GM18870 (cell line): ENCODE measurements at regions not wholly inside any gene's neighbourhood (a gene's known extent, or its start where the extent isn't known, plus 50 kb on each side); places are given as distances from the start of the nearest gene placed in this dataset.
"Not testable (repeated sequence)": the region's sequence is repeated elsewhere in the genome, so short reads cannot be mapped to it uniquely, and the experiment has no call there.

ENCODE experiments used
- ATAC-seq: cut with Tn5 transposase; IDR thresholded peaks from one replicate; pipeline ENCODE4 v1.9.1; 2021; ENCODE audit warnings: moderate library complexity; ENCODE audit not compliant: unreplicated experiment

DNA sequence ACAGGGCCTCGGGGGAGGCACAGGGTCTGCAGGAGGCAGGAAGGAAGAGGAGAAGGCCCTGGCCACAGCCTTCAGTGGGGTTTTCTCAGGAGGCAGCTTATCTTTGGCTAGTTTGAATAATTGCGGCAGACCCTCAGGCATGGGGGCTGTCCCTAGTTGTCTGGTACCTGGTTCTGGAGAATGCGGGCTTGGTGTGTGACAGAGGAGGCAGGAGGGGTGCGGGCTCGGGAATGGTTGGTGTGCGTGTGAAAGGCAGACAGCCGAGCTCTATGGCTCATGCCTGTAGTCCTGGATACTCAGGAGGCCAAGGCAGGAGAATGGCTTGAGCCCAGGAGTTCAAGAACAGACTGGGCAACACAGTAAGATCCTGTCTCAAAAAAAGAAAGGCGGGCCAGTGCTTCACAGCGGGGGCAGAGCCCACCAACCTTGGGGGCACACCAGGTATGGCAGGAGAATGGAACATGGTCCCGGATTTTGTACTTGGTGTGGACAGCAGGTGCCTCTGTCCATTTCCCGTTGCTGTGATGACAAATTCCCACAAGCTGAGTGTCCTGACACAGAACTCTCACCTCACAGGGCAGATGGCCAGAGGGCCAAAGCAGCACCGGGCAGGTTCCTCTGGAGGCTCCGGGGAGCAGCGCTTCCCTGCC lies 640.6 kb downstream of the TBC1D22A start:
- no peak for ATAC-seq

DNA sequence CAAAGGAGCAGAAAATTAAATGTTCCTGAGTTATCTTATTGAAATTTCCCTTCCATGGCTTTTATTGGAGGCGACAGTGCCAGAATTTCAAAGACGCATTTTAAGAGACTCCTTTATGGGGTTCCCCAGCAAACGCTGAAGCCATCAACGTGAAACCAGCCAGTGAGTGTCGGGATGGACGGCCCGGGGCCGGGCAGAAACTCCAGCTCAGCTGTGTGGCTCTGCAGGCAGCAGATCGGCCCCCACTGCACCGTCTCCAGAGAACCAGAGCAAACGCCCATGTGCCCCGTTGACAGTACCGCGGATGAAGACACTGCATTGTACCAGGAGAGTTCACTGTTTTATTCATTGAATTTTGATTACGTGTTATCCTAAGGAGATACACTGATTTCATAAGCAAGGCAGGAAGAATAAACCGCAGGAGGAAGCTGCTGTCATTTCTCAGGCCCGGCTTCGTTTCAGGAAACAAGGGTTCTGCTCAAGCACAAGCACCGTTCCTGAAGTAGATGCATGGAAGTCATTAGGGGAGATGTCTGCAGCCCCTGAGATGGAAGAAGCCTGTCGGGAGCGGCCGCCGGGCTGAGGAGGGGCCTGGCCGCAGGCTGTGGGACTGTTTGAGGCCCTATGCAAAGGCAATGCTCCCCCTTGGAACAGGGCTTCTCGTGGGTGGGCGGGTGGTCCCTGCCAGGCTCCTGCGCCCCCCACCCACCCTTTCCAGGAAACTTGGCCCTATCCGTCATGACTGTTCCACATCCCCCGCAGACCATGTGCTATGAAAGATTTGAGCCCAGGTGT lies 639.7 kb downstream of the TBC1D22A start:
- ATAC-seq: no peak

DNA sequence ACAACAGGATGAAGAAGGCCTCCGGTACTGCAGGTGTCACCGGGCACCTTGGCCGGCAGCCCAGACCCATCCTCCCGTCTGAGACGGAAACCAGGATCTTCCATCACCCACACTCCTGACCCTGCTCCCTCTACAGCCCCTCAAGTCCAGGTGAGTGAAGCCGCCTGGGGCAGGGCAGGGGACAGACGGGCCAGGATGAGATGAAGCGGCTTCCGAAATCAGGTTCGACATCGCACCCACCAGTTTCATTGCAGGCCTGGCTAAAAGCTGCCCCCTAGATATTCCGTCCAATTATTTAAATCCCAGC lies 639.1 kb downstream of the TBC1D22A start:
- no peak for ATAC-seq

DNA sequence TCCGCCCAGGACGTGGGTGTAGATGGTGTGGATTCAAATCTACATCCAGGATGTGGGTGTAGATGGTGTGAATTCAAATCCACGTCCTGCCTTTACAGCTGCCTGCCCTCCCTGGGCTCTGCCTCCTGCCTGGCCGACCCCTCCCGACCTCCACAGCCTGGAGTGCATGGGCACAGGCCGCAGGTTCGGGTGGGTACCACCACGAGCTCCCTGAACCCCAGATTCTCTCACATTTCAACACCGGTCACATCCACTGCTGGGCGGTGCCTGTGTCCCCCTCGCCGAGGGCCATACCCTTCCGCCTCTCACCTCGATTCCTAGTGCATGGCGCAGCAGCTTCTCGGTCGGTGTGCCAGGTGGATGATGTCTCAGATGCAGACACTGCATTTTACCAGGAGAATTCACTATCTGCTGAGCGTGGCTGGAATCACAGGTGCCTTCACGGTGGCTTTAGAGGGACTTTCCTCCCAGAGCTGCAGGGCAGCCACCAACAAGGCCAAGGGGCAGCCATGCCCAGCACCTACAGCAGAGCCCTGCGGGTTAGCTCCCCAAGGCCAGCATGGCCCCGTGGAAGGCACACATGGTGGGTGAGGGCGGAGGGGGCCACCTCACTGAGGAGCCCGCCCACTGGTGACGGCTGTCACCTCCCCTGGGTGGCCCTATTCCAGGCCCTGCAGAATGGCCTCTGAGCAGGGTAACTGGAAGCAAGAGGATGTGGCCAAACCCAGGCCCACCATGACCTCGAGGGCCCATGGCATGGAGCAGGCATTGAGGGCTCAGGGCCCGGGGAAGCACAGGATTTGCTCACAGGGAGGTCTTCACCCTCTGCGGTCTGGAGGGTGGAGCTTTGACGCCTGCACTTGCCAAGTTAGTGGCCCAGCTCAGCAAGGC lies 638.5 kb downstream of the TBC1D22A start:
- ATAC-seq: no peak

DNA sequence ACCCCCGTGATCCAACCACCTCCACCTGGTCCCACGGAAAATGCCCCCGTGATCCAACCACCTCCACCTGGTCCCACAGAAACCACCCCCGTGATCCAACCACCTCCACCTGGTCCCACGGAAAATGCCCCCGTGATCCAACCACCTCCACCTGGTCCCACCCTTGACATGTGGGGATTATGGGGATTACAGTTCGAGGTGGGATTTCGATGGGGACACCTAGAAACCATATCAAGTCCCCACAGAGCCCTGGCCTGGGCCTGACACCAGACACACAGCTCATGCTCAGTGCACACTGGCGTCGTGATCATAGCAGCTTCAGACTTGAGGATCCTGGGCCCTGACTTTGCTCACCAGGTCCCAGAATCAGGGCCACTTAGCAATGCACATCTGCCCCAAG lies 637.7 kb downstream of the TBC1D22A start:
- ATAC-seq: not testable (repeated sequence)

DNA sequence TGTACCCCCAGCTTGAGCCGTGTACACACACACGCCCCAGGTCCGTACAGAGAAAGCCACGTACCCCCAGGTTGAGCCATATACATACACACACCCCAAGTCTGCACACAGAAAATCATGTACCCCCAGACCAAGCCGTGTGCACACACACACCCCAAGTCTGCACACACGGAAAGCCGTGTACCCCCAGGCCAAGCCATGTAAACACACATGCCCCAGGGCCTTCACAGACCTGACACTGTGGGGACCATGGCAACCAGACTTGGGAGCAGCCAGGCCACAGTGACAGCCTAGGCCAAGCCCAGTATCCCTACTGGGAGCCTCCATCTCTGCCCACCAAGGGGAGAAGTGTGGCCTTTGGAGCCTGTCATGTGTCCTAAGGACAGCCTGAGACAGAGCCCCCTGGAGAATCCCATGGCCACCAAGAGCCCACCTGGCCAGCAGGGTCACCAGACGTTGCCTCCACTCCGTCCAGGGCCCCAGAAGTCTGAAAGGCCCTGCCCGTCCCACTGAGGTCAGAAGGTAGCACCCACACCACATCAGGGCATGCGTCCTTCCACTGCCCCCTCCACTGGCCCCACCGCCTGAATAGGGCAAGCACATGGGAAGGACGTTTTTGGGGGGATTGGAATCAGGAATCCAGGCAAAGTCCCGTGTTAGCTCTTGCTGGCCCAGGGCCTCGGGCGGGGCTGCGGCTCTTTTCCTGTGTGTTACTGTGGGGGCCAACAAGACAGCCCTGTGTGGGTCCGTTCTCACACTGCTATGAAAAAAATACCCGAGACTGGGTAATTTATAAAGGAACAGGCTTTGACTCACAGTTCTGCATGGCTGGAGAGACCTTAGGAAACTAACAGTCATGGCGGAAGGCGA lies 636.7 kb downstream of the TBC1D22A start:
- no peak for ATAC-seq

DNA sequence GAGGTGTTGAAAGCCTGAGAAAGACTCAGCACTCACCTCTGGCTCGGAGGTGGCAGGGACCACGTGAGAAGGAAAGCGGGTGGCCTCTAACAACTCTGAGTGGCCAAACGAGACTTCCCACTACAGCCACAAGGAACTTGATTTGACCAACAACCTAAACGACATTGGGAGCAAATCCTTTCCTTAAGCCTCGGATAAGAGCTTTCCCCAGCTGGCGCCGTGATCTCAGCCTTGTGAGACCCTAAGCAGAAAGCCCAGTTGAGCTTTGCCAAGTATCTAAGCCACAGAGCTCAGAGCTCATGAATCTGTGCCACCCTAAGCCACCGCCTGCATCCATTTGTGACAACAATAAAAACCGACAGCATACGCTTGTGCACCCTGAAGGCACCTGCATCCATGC lies 636.0 kb downstream of the TBC1D22A start:
- no peak for ATAC-seq

DNA sequence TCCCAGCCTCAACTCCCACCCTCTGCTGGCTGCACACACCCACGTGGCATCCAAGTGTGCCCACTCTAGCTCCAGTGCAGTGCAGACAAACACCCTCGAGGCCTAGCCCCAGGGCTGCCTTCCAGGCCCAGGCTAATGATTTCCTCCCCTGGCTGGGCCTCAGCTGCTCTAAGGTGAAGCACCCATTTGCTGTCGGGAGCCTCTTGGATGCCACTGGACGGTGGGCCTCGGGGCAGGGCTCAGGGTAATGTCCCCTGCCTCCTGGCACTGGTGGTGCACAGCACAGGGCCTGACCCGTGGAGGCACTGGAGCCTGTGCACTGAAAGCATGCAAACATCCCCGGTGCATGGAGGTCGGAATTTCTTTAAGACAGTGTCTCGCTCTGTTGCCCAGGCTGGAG lies 635.2 kb downstream of the TBC1D22A start:
- no peak for ATAC-seq

DNA sequence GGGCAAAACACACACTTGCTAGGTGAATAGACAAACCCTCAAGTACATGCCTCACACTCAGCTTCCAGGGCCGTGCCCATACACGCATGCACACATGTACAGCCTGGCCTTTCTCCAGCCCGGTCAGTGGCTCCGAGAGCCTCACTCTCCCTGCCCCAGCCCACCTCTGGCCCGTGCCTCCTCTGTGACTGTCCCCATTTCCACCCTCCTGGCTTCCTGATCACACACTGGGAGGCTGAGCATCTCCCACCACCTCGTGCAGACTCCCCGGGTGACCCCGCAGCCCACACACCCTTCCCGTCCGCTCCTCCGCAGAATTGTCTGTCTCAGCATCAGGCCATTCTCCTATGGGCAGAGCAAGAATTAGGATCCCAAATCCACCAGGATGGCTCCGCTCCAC lies 634.1 kb downstream of the TBC1D22A start:
- no peak for ATAC-seq

DNA sequence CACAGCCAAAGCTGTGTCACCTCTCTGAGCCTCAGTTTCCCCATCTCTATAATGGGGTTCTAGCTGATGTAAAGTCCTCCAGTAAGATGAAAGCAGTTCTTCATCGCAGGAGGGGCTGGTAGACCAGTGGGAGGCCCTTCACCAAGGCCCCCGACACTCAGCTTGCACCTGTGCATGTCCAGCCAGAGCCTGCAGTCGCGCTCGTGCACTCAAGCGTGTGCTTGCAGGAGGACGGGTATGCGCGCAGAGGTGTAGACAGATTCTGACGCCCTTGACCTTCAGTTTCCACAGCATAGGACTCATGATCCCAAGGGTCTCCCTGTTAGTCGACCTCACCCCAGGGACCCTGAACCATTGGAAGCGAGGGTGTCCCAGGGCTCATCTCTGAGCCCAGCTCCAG lies 633.7 kb downstream of the TBC1D22A start:
- no peak for ATAC-seq

DNA sequence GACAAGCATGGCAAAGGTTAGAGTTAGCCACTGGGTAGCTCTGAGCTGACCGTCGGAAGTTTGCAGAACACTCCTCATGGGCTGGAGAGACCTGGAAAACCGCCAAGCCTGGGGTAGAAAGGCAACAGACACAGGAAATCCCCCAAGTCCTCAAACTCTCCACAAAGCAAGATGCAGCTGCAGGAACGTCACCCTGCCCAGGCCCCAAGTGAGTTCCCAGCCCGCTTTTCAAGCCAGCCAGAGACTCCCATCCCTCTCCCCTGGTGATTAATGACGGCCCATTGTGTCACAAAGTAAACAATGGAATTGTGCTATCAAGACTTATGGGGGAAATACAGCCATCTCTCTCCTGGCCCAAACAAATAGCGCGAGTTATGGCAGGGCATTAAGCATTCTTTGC lies 633.0 kb downstream of the TBC1D22A start:
- no peak for ATAC-seq

DNA sequence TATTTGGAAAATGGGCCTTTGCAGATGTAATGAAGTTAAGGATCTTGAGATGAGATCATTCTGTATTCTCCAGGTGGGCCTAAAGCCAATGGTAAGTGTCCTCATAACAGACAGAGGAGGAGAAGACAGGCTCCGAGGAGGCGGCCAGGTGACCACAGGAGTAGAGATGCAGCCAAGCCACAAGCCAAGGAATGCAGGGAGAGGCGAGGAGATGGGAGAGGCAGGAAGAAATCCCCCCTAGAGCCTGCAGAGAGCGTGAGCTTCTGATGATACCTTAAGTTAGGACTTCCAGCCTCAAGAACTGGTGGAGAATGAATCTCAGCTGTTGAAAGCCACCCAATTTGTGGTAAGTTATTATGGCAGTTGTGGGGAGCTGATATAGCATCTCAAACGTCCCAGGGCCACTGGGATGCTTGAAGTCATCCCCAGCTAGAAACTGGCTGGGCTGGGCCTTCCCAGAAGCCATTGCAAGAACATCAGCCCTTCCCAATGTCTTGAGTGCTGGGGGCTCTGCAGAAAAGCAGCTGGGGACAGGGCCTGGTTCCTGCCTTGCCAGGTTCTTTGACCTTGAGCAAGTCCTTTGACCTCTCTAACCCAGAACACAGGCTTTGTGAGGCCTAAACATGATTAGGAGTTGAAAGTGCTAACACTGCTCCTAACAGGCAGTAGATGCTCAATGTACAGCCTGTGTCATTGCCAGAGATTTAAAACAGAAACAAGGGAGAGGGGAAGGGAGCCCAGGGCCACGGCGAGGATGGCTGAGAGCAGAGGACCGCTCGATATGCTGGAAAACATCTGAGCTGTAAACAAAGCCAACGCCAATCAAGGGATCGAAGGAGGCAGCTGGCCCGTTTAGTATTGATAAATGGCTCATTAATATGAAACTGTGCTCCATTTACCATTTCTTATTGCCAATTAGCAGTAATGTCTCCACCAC lies 632.3 kb downstream of the TBC1D22A start:
- ATAC-seq: no peak

DNA sequence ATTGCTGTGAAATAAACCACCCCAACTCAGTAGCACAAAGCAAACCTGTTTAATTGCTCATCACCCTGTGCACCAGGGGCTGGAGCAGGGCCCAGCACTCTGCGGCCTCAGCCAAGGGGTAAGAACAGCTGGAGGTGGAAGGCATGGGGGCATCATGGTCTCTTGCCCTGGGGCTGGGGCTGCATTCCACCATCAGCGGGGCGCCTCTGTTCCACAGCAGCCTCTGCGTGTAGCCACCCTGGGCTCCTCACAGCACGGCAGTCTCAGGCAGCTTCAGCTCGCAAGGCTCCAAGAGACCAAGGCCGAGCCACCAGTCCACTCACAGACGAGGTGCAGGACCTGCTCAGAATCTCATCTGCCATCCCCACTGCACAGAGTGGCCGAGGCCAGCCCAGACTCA lies 630.7 kb downstream of the TBC1D22A start:
- no peak for ATAC-seq

DNA sequence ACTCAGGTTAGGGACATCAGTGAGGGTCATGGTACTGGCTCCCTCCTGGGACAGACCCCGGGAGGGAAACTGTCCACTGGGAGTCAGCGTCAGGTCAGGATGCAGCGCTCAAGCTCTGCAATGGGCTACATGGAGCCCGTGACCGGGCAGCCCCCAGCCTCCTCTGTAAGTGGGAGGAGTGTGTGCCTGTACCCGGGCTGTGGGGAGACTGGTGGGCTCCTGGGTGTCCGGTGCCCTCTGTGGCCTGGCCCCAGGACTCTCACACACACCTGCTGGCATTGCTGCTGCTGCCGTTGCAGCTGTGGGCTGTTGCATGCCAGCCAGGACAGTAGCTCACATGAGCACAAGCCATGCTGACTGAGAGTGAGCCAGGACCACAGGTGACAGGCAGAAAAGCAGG lies 630.3 kb downstream of the TBC1D22A start:
- no peak for ATAC-seq

DNA sequence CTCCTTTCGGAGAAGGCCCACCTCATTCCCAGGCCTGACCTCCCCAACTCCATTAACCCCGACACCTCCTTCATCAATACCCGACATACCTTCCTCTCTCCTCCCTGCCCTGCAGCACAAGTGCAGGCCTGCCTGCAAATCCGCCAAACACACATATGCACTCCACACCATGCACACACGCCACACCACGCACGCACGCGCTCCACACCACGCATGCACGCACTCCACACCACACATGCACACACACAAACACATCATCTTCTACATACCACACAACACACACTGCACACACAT lies 629.6 kb downstream of the TBC1D22A start:
- no peak for ATAC-seq

DNA sequence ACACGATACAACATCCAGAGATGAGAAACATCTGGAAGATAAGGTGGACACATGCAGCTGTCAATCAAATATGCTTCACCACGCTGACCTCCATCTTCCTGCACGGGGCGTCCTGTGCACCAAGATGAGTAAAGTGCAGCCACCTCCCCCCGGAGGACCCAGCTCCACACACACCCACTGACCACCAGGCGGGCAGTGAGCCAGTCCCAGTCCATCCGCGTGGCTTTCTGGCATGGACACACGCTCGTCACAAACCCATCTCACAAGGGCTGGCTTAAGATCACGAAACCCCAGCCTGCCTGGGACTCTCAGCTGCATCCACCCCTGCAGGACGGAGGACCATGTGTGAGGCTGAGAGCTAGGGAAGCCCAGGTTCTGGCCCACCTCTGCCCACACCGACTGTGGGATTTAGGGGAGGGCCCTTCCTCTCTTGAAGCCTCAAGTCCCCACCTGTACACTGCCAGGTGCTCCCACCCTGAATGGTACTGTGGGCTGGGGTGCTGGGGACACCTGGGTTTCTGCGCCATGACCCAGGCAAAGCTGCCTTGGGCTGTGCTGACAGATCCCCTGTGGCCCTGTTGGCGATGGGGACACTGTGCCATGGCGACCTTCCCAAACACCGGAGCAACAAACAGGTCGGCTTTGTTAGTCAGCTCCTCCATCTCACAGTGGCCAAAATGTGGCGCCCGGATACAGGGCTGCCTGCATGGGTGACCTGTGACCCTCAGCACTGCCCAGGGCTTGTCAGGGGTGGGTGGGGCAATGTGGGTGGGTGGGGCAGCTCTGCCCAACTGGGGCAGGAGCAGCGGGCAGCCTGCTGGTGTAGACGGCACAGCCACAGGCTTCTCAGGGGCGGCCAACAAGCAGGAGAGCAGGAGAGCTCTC lies 629.0 kb downstream of the TBC1D22A start:
- no peak for ATAC-seq

DNA sequence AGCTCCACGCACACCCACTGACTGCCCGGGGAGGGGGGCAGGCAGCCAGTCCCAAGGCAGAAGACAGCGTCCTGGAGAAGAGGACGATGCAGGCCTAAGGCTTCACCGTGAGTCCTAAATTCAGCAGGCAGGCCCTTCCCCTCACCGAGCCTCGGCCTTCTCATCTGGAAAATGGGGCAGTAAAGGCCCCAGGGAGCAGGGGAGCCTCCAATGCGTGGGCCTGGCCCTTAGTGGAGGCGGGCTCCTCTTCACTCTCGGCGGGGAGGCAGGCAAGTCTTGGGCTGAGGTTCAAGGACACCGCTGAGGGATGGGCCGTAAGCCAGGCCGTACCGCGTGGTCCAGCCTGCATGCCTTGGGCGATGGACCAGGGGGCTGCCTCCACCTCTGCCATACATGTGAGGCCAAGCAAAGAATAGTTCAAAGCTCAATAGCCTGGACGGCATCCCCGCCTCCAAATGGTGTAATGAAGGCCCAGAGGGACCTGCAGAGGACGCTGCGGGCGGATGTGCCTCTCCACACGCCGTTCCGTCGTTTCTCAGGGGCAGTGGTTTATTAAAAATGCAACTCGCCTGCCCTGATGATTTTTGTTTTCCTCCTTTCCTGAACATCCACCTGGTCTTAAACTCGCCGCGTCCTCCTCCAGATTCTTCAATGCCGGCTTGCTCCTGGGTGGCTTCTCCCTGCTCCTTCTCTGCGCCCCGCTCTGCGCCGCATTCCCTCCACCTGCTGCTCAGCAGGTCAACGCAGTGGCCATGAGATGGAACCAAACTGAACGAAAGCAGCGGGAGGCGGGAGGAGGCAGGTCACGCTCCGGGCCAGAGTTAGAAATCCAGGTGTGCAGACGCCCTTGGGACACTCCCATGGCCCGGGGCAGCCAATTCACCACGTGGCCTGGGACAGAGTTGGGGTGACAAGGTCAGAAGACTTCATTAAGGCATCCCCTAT lies 627.8 kb downstream of the TBC1D22A start:
- no peak for ATAC-seq

DNA sequence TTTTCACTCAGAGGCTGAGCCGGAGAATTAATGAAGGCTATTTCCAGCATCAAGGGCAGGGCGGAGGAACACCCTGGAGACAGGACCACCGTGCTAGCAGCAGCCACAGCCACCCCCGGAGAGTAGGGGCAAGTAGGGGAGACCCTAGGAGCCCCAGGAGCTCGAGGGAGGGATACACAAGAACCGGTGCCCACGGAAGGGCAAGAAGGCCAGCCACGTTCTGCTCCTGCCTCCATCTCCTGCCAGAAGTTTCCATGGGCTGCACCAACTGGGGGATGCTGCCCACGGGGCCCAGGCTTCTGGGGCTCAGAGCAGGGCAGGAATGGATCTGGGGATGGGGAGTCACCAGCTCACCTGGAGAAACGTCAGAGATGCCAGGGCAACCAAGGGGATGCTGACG lies 626.8 kb downstream of the TBC1D22A start:
- no peak for ATAC-seq
